ENCODE measurements at regions not wholly inside any gene's neighbourhood (a gene's known extent, or its start where the extent isn't known, plus 50 kb on each side); places are given as distances from the start of the nearest gene placed in this dataset.

DNA sequence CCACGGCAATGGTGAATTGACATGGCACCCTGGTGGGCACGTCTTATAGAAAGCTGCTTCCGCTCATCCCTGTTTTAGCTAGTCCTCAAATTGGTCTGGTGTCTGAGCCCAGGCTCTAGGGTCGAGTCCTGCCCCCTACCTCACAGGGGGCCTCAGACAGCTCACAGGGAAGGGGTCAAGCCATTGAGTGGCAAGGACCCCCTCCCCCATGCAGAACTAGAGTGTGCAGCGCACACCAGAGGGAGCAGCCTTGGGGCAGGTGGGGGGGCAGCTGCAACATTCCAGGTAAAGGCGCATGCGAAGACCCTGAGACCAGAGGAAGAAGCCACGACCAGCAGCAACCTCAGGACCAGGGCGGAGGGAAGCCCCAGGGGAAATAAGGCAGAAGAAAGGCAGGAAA is 240.4 kb upstream of the PPP2R2D start:
- no TSS peak for BruUV-seq (replicated peaks)
- intact Hi-C loops (cut with micrococcal nuclease; ENCODE audit: unreplicated experiment) (no loop called here), in situ Hi-C loops (cut with HindIII; ENCODE audit: extremely low pct_ligation_motif_present, low pct_unique_long_range_greater_than_20kb) (no loop called here)
- H3K27ac ChIP-seq (ENCODE audit: extremely low read length, insufficient read depth, low read length), result no peak overlapping the region
- FAIRE-seq (no peak), DNase-seq (ENCODE audit: low spot score) (no peak), ATAC-seq (no peak)
- POLR2A ChIA-PET, result no interaction called here
- no peaks in the 10 kb centered on the region for H4K20me1 ChIP-seq (ENCODE audit: insufficient read depth, low read length)
- no peak overlapping the region for H3K4me3 ChIP-seq (replicated peaks in 1 of 3; ENCODE audit: insufficient read depth in 1 of 3, low read depth in 2 of 3, low read length in 3 of 3)
- H3K9ac ChIP-seq (ENCODE audit: insufficient read depth, low read depth, low read length), result no peak overlapping the region
- CTCF ChIA-PET (ENCODE audit: low intra/inter-chr PET ratio, low total read pairs), result no interaction called here
- H3K79me2 ChIP-seq (ENCODE audit: insufficient read depth, low read length), result no peaks in the 10 kb centered on the region
- 41% methylated on average over 8 of the region's 9 CpGs for WGBS (ENCODE audit: low lambda C conversion rate)
- no peak overlapping the region for H2AFZ ChIP-seq (ENCODE audit: low read length)
- H3K27me3 ChIP-seq (ENCODE audit: control insufficient read depth in 1 of 2, insufficient read depth in 2 of 2, low read length in 2 of 2), result 0 out of 5 replicates have a peak, but pooled peaks cover 1 to 3% of the 10 kb centered on the region in 2 experiments
- H3K4me2 ChIP-seq (ENCODE audit: low read depth, low read length), result no peak overlapping the region
- no peaks in the 10 kb centered on the region for H3K9me3 ChIP-seq (ENCODE audit: low read length)
- H3K36me3 ChIP-seq (replicated peaks in 1 of 2; ENCODE audit: control insufficient read depth in 1 of 2, insufficient read depth in 2 of 2, low read length in 2 of 2), result no peaks in the 10 kb centered on the region
- no peaks in the 10 kb centered on the region for H3K4me1 ChIP-seq (ENCODE audit: insufficient read depth, low read length)
- TF ChIP-seq ZNF468 (CRISPR knock-in tag; IDR thresholded peaks at IDR 0.05) (no peak), ZNF33A (CRISPR knock-in tag; IDR thresholded peaks at IDR 0.05; ENCODE audit: borderline replicate concordance) (no peak), ZNF296 (CRISPR knock-in tag; conservative IDR thresholded peaks at IDR 0.05) (no peak), SRY (CRISPR knock-in tag; IDR thresholded peaks at IDR 0.05) (no peak), NKX3-1 (CRISPR knock-in tag; IDR thresholded peaks at IDR 0.05) (no peak), SP2 (CRISPR knock-in tag; IDR thresholded peaks at IDR 0.05) (no peak), GATAD1 (CRISPR knock-in tag; IDR thresholded peaks at IDR 0.05) (no peak), MLLT10 (CRISPR knock-in tag; IDR thresholded peaks at IDR 0.05) (no peak), ZFY (CRISPR knock-in tag; IDR thresholded peaks at IDR 0.05) (no peak), RBFOX2 (IDR thresholded peaks at IDR 0.05; ENCODE audit: low read depth, low read length) (no peak), ZFP36L2 (CRISPR knock-in tag; IDR thresholded peaks at IDR 0.05) (no peak), ZNF10 (CRISPR knock-in tag; IDR thresholded peaks at IDR 0.05; ENCODE audit: borderline replicate concordance, low read depth) (no peak), SOX5 (CRISPR knock-in tag; IDR thresholded peaks at IDR 0.05; ENCODE audit: borderline replicate concordance) (no peak), U2AF2 (IDR thresholded peaks at IDR 0.05; ENCODE audit: low read depth, low read length) (no peak), ISX (CRISPR knock-in tag; conservative IDR thresholded peaks at IDR 0.05) (no peak), KDM5B (CRISPR knock-in tag; IDR thresholded peaks at IDR 0.05; ENCODE audit: borderline replicate concordance) (no peak), ZNF234 (CRISPR knock-in tag; conservative IDR thresholded peaks at IDR 0.05) (no peak)
- TF ChIP-seq, protein P1, sequence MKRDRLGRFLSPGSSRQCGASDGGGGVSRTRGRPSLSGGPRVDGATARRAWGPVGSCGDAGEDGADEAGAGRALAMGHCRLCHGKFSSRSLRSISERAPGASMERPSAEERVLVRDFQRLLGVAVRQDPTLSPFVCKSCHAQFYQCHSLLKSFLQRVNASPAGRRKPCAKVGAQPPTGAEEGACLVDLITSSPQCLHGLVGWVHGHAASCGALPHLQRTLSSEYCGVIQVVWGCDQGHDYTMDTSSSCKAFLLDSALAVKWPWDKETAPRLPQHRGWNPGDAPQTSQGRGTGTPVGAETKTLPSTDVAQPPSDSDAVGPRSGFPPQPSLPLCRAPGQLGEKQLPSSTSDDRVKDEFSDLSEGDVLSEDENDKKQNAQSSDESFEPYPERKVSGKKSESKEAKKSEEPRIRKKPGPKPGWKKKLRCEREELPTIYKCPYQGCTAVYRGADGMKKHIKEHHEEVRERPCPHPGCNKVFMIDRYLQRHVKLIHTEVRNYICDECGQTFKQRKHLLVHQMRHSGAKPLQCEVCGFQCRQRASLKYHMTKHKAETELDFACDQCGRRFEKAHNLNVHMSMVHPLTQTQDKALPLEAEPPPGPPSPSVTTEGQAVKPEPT (CRISPR knock-in tag; IDR thresholded peaks at IDR 0.05; ENCODE audit: low read depth), result no peak
- TF ChIP-seq, protein P2, sequence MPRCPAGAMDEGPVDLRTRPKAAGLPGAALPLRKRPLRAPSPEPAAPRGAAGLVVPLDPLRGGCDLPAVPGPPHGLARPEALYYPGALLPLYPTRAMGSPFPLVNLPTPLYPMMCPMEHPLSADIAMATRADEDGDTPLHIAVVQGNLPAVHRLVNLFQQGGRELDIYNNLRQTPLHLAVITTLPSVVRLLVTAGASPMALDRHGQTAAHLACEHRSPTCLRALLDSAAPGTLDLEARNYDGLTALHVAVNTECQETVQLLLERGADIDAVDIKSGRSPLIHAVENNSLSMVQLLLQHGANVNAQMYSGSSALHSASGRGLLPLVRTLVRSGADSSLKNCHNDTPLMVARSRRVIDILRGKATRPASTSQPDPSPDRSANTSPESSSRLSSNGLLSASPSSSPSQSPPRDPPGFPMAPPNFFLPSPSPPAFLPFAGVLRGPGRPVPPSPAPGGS (CRISPR knock-in tag; IDR thresholded peaks at IDR 0.05), result no peak
- TF ChIP-seq, protein P3, sequence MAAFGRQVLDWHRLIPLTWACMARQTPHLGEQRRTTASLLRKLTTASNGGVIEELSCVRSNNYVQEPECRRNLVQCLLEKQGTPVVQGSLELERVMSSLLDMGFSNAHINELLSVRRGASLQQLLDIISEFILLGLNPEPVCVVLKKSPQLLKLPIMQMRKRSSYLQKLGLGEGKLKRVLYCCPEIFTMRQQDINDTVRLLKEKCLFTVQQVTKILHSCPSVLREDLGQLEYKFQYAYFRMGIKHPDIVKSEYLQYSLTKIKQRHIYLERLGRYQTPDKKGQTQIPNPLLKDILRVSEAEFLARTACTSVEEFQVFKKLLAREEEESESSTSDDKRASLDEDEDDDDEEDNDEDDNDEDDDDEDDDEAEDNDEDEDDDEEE (CRISPR knock-in tag; IDR thresholded peaks at IDR 0.05), result no peak
